ENCODE measurements at regions not wholly inside any gene's neighbourhood (a gene's known extent, or its start where the extent isn't known, plus 50 kb on each side); places are given as distances from the start of the nearest gene placed in this dataset.

GRCh38 chr3:107904536-107905066 lies 186.2 kb downstream of the CD47 start:
- no peak for DNase-seq (ENCODE audit: low read depth in 2 of 3, low spot score in 2 of 3)

- DNase-seq (ENCODE audit: low read depth in 2 of 3, low spot score in 2 of 3): no peak
These were observed 190.7 kb downstream of the CD47 start for GRCh38 chr3:107899990-107900651.

GRCh38 chr3:107897471-107898061 lies 193.3 kb downstream of the CD47 start:
- DNase-seq (ENCODE audit: low read depth in 2 of 3, low spot score in 2 of 3): no peak

- DNase-seq (ENCODE audit: low read depth in 2 of 3, low spot score in 2 of 3): no peak
These were observed 195.8 kb downstream of the CD47 start for GRCh38 chr3:107894998-107895397.

GRCh38 chr3:107892955-107893624 lies 197.7 kb downstream of the CD47 start:
- DNase-seq (ENCODE audit: low read depth in 2 of 3, low spot score in 2 of 3): no peak

GRCh38 chr3:107884719-107885460 lies 205.9 kb downstream of the CD47 start:
- no peak for DNase-seq (ENCODE audit: low read depth in 2 of 3, low spot score in 2 of 3)

GRCh38 chr3:107884028-107884427 lies 206.8 kb downstream of the CD47 start:
- no peak for DNase-seq (ENCODE audit: low read depth in 2 of 3, low spot score in 2 of 3)

- DNase-seq (ENCODE audit: low read depth in 2 of 3, low spot score in 2 of 3): no peak
These were observed 207.9 kb downstream of the CD47 start for GRCh38 chr3:107882881-107883280.

GRCh38 chr3:107882261-107882660 lies 208.6 kb downstream of the CD47 start:
- no peak for DNase-seq (ENCODE audit: low read depth in 2 of 3, low spot score in 2 of 3)

GRCh38 chr3:107881509-107881908 lies 209.3 kb downstream of the CD47 start:
- DNase-seq (ENCODE audit: low read depth in 2 of 3, low spot score in 2 of 3): no peak

GRCh38 chr3:107880702-107881101 lies 210.1 kb downstream of the CD47 start:
- no peak for DNase-seq (ENCODE audit: low read depth in 2 of 3, low spot score in 2 of 3)

GRCh38 chr3:107877936-107878335 lies 212.9 kb downstream of the CD47 start:
- DNase-seq (ENCODE audit: low read depth in 2 of 3, low spot score in 2 of 3): no peak

- DNase-seq (ENCODE audit: low read depth in 2 of 3, low spot score in 2 of 3): no peak
These were observed 219.7 kb downstream of the CD47 start for GRCh38 chr3:107870943-107871638.

GRCh38 chr3:107870096-107870495 lies 220.7 kb downstream of the CD47 start:
- DNase-seq (ENCODE audit: low read depth in 2 of 3, low spot score in 2 of 3): no peak

GRCh38 chr3:107868449-107868848 lies 222.4 kb downstream of the CD47 start:
- no peak for DNase-seq (ENCODE audit: low read depth in 2 of 3, low spot score in 2 of 3)

GRCh38 chr3:107861904-107862303 lies 228.9 kb downstream of the CD47 start:
- no peak for DNase-seq (ENCODE audit: low read depth in 2 of 3, low spot score in 2 of 3)

- no peak for DNase-seq (ENCODE audit: low read depth in 2 of 3, low spot score in 2 of 3)
These were observed 229.4 kb downstream of the CD47 start for GRCh38 chr3:107861422-107861821.

Data from activated CD8-positive, alpha-beta memory T cell treated with anti-CD3 and anti-CD28 coated beads for 48 hours (primary cell).